Tibial artery (tissue), 4 donors: ENCODE measurements at regions not wholly inside any gene's neighbourhood (a gene's known extent, or its start where the extent isn't known, plus 50 kb on each side); places are given as distances from the start of the nearest gene placed in this dataset.

Experiments
- DNase-seq, 2 donors: peaks; one replicate each; pipeline ENCODE4 v3.0.0-alpha.2; 2019
- H3K27ac ChIP-seq, 2 donors: fragments of 200-600 bp; sonication (generic) in 1 of 2; 1 replicate in 1 of 2; 2 replicates in 1 of 2; pipeline ENCODE4 v1.5.1; 2018 to 2019; ENCODE audit warnings: mild to moderate bottlenecking in 1 of 2
- H3K27me3 ChIP-seq, 2 donors: fragments of 200-600 bp; sonication (generic) in 1 of 2; one replicate each; pipeline versions ENCODE4 v1.5.1 to v1.6.0; 2016 to 2019
- H3K36me3 ChIP-seq, 3 donors: fragments of 200-600 bp; sonication (generic) in 2 of 3; one replicate each; pipeline ENCODE4 v1.5.1; 2016 to 2019; ENCODE audit warnings: mild to moderate bottlenecking in 2 of 3
- H3K4me1 ChIP-seq, 4 donors: fragments of 200-600 bp; sonication (generic) in 2 of 4; 1 replicate in 3 of 4; 2 replicates in 1 of 4; pipeline ENCODE4 v1.5.1; 2016 to 2019
- H3K4me3 ChIP-seq, 2 donors: fragments of 200-600 bp; sonication (generic) in 1 of 2; 1 replicate in 1 of 2; 2 replicates in 1 of 2; pipeline ENCODE4 v1.5.1; 2018 to 2019; ENCODE audit warnings: mild to moderate bottlenecking in 2 of 2
- H3K9me3 ChIP-seq, 3 donors: fragments of 200-600 bp; sonication (generic) in 1 of 3; one replicate each; pipeline ENCODE4 v1.5.1; 2016 to 2019
- CTCF ChIP-seq, 2 experiments: fragments of 200-600 bp in 1 of 2; fragments of 450-650 bp in 1 of 2; IDR thresholded peaks; one replicate each; pipeline ENCODE4 v1.5.1; 2017 to 2019; ENCODE audit warnings: antibody characterized with exemption in 2 of 2, mild to moderate bottlenecking in 1 of 2, moderate library complexity in 1 of 2
- intact Hi-C: fragments of 100-400 bp; cut with DNase I; formaldehyde crosslinking; loops from one replicate; pipeline ENCODE4 v1.15.0; 2023; ENCODE audit warnings: low total_unique reads

- intact Hi-C loops, result no loop called here
- DNase-seq, result no peak
Measured at GRCh38 chr17:53316073-53316472, 506.7 kb upstream of the KIF2B start.

GRCh38 chr17:53314521-53314920 is 508.2 kb upstream of the KIF2B start:
- Histone ChIP-seq H3K9me3 (no peaks in the 10 kb centered on the region), H3K27me3 (no peaks in the 10 kb centered on the region), H3K4me1 (no peaks in the 10 kb centered on the region), H3K4me3 (no peak overlapping the region), H3K27ac (no peak overlapping the region), H3K36me3 (no peaks in the 10 kb centered on the region)
- intact Hi-C loops, result no loop called here
- DNase-seq, result no peak
- no peak for TF ChIP-seq CTCF (IDR thresholded peaks at IDR 0.05)

More at GRCh38 chr17:53316073-53316472, 506.7 kb upstream of the KIF2B start:
- H3K4me3 ChIP-seq, result no peak overlapping the region
- no peaks in the 10 kb centered on the region for H3K36me3 ChIP-seq
- no peaks in the 10 kb centered on the region for H3K27me3 ChIP-seq
- no peak for TF ChIP-seq CTCF (IDR thresholded peaks at IDR 0.05)
- no peak overlapping the region for H3K27ac ChIP-seq
- no peaks in the 10 kb centered on the region for H3K4me1 ChIP-seq
- no peaks in the 10 kb centered on the region for H3K9me3 ChIP-seq

GRCh38 chr17:53313746-53314145 is 509.0 kb upstream of the KIF2B start:
- no peak for TF ChIP-seq CTCF (IDR thresholded peaks at IDR 0.05)
- Histone ChIP-seq H3K36me3 (no peaks in the 10 kb centered on the region), H3K4me1 (no peaks in the 10 kb centered on the region), H3K27me3 (no peaks in the 10 kb centered on the region), H3K9me3 (peaks cover 0 to 4% (median 0%) of the 10 kb centered on the region in 3 donors), H3K4me3 (no peak overlapping the region), H3K27ac (no peak overlapping the region)
- intact Hi-C loops, result no loop called here
- DNase-seq, result no peak

GRCh38 chr17:53278466-53278865 is 544.3 kb upstream of the KIF2B start:
- Histone ChIP-seq H3K27ac (no peak overlapping the region), H3K36me3 (no peaks in the 10 kb centered on the region), H3K4me3 (no peak overlapping the region), H3K9me3 (no peaks in the 10 kb centered on the region), H3K4me1 (no peaks in the 10 kb centered on the region), H3K27me3 (no peaks in the 10 kb centered on the region)
- intact Hi-C loops, result no loop called here
- DNase-seq, result no peak
- no peak for TF ChIP-seq CTCF (IDR thresholded peaks at IDR 0.05)

- no peak for TF ChIP-seq CTCF (IDR thresholded peaks at IDR 0.05)
- H3K4me3 ChIP-seq, result no peak overlapping the region
- peaks cover 0 to 4% (median 0%) of the 10 kb centered on the region in 4 donors for H3K4me1 ChIP-seq
- H3K27ac ChIP-seq, result no peak overlapping the region
- no peak for DNase-seq
- no peaks in the 10 kb centered on the region for H3K36me3 ChIP-seq
- no peaks in the 10 kb centered on the region for H3K9me3 ChIP-seq
- H3K27me3 ChIP-seq, result no peaks in the 10 kb centered on the region
- intact Hi-C loops, result no loop called here
Measured at GRCh38 chr17:53273126-53273525, 549.6 kb upstream of the KIF2B start.

GRCh38 chr17:53270936-53271335 is 551.8 kb upstream of the KIF2B start:
- H3K27ac ChIP-seq, result no peak overlapping the region
- no peaks in the 10 kb centered on the region for H3K27me3 ChIP-seq
- intact Hi-C loops, result no loop called here
- DNase-seq, result no peak
- H3K9me3 ChIP-seq, result no peaks in the 10 kb centered on the region
- H3K36me3 ChIP-seq, result no peaks in the 10 kb centered on the region
- H3K4me1 ChIP-seq, result peaks cover 0 to 4% (median 0%) of the 10 kb centered on the region in 4 donors
- H3K4me3 ChIP-seq, result no peak overlapping the region
- no peak for TF ChIP-seq CTCF (IDR thresholded peaks at IDR 0.05)
